Esophagus muscularis mucosa (tissue), 2 donors: ENCODE measurements at regions not wholly inside any gene's neighbourhood (a gene's known extent, or its start where the extent isn't known, plus 50 kb on each side); places are given as distances from the start of the nearest gene placed in this dataset.

Experiments
- POLR2A ChIP-seq: fragments of 450-650 bp; IDR thresholded peaks from one replicate; pipeline ENCODE4 v1.6.1; 2017; ENCODE audit warnings: antibody characterized with exemption, moderate library complexity, mild to moderate bottlenecking, low read depth
- POLR2AphosphoS5 ChIP-seq, 2 donors: sonication (generic); formaldehyde crosslinking; IDR thresholded peaks; one replicate each; pipeline ENCODE4 v1.6.1; 2017; ENCODE audit warnings: antibody characterized with exemption in 2 of 2

- TF ChIP-seq POLR2AphosphoS5 (IDR thresholded peaks at IDR 0.05): no peak
- TF ChIP-seq POLR2A: no peak
Observed at GRCh38 chr5:143505354-143505753, 101.9 kb upstream of the NR3C1 start.
